ENCODE measurements at regions not wholly inside any gene's neighbourhood (a gene's known extent, or its start where the extent isn't known, plus 50 kb on each side); places are given as distances from the start of the nearest gene placed in this dataset.
"Not testable (repeated sequence)": the region's sequence is repeated elsewhere in the genome, so short reads cannot be mapped to it uniquely, and the experiment has no call there.

- DNase-seq (ENCODE audit: low spot score): no peak
Measured at GRCh38 chr12:131413471-131413870, 297.4 kb upstream of the SFSWAP start.

DNA sequence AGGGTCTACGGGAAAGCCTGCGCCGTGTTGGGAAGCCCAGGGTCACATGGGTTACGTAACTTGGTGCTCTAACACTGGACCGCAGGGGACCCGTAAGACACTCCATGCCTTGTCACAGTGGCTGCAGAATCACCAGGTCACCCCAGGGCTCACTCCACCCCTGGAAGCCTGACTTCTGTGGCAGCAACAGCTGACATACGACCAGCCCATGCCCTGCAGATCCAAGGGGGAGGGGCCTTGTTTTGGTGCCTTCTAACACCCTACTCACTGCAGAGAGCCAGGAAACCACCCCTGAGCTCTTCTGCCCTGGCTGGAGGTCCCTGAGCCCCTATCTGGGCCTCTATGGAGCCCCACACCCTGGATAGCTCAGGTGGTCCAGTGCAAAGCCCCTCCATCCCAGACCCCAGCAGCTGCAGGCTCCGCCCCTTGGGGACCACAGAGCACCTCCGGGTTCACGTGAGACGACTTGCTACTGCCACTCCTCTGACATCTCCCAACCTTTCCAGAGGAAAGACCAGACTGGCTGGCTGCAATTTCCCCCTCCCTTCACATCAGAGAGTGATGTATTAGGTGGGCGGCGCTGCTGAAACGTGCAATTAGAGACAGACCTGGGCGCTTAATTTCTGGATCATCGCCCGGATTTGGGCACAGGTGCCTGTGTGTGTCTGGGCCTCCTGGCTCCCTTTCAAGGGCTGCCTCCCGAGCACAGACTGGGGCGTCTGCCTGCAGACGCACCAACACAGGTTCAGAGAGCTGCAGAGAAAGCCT is 296.6 kb upstream of the SFSWAP start:
- DNase-seq (ENCODE audit: low spot score): not testable (repeated sequence)

DNA sequence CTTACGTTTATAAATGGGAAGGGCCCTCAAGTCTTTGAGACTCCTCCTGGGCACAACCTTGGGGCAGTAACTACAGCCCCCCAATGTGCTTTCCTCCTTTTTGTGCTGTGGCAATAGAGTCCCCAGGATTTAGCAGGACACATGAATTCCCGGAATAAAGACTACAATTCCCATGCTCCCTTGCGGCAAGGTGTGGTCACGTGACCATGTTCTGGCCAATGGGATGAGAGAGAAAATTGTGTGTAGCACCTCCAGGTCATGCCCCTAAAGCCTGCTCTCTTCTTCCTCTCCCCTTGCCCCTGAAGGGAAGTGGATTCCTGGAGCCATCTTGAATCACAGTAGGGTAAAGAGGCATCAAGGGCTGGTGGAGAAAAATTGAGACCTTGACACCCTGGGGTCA is 295.1 kb upstream of the SFSWAP start:
- no peak for DNase-seq (ENCODE audit: low spot score)

GRCh38 chr12:131418121-131418520 is 292.8 kb upstream of the SFSWAP start:
- DNase-seq (ENCODE audit: low spot score): no peak

GRCh38 chr12:131418884-131419283 is 292.0 kb upstream of the SFSWAP start:
- no peak for DNase-seq (ENCODE audit: low spot score)

DNA sequence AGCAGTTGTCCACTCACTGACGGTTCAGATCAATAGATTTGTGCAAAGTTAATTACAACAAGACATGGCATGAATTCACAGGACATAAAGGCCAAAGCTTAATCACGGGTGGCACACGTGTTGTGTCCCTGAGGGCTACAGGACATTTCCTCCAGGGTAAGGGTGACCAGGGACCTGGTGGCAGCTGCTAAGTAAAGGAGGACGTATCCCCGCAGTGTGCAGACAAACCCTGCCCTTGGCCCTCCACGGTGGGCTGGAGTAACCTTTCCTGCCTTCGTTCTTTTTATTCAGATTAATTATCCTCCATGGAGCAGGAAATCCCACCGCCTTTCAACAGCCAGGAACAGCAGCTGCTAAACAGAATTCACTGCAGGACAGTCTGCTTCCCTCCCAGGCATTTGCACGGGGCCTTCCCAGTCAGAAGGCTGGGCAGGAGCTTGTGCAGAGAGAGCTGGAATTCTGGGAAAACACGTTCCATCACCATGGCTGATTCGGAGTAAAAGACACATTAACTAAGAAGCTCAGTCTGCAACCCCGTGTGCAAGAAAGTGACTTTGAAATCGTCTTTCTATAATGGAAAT is 289.9 kb upstream of the SFSWAP start:
- no peak for DNase-seq (ENCODE audit: low spot score)

DNA sequence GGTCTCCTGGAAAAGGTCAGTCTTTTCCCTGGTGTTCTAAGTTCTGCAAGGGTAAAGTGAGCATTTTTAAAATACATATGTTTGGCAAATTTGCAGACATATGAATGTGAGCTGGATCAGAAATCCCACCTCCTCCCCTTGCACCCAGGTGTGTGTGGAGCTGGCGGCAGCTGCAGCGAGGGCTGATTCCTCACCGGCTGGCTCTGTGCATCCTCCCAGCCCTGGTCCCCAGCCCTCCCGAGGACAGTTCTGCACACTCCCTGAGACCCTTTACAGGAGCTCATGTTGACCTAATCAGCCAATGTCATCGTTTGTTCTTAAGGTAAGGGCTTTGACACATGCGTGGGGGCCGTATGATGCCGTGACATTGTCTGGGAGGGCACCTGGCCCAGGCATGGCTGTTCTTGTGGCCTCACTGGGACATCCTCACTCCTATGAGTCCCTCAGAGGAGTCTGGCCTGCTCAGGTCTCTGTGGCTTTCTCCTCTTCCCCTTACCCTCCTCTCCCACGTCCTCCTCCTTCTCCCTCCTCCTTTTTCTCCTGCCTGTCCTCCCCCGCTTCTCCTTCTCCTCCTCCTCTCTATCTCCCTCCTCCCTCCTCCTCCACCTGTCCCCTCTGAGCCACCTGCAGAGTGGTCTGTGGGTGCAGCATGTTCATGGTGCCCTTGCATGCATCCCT is 289.2 kb upstream of the SFSWAP start:
- DNase-seq (ENCODE audit: low spot score): no peak

- DNase-seq (ENCODE audit: low spot score): no peak
Measured at GRCh38 chr12:131422187-131422520, 288.7 kb upstream of the SFSWAP start.

DNA sequence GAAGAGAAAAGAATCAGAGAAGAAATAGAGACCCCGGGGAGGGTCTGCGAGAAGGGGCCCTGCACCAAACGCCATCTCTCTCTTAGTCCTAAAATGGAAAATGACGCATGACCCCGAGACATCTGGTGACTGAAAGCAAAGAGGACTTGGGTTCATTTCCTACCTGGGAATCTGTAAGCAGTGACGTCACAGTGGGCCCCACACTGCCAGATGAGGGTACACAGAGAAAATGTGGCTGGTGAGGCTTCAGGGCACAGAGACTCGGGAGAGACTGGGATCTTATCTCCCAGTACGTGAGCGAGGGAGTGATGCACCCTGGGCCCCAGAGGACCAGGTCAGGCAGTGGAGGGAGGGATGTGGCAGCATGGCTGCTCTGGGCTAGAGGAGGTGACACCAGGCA is 288.1 kb upstream of the SFSWAP start:
- no peak for DNase-seq (ENCODE audit: low spot score)

DNA sequence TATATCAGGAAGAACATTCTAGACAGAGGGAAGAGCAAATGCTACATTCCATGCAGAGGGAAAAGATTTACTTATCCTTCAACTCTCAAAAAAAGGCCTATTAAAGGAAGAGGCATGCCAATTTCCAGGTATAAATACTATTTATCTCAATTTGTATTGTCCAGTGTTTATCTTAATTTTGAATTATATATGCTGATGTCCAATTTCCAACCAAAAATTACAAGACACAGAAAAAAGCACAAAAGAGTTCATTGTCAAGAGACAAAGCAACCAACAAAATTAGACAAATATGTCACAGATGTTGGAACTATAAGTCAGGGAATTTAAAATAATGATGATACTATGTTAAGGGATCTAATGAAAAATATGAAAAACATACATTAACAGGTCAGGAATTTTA is 286.6 kb upstream of the SFSWAP start:
- DNase-seq (ENCODE audit: low spot score): no peak

GRCh38 chr12:131425112-131426075 is 285.5 kb upstream of the SFSWAP start:
- no peak for DNase-seq (ENCODE audit: low spot score)

GRCh38 chr12:131428091-131428685 is 282.7 kb upstream of the SFSWAP start:
- DNase-seq (ENCODE audit: low spot score): no peak

DNA sequence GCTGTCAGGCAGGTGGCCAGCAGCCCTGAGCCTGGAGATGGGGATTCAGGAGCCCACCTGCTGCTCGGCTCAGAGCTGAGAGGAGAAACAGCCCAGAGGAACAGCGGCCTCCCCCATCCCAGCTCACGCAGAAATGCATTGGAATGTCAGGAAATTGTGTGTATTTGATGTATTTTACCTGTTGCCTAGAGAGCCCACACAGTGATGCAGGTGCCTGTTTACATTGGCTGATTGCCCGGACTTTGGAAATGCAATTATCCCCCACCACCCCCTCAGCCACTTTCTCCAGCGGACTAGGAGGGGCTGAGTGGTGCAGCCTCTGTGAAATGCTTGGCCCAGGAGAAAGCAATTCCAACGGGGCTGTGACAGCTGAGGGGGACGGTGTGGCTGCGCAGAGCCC is 281.7 kb upstream of the SFSWAP start:
- DNase-seq (ENCODE audit: low spot score): not testable (repeated sequence)

GRCh38 chr12:131429697-131430096 is 281.2 kb upstream of the SFSWAP start:
- DNase-seq (ENCODE audit: low spot score): not testable (repeated sequence)

- no peak for DNase-seq (ENCODE audit: low spot score)
Measured at GRCh38 chr12:131430158-131430742, 280.6 kb upstream of the SFSWAP start.

DNA sequence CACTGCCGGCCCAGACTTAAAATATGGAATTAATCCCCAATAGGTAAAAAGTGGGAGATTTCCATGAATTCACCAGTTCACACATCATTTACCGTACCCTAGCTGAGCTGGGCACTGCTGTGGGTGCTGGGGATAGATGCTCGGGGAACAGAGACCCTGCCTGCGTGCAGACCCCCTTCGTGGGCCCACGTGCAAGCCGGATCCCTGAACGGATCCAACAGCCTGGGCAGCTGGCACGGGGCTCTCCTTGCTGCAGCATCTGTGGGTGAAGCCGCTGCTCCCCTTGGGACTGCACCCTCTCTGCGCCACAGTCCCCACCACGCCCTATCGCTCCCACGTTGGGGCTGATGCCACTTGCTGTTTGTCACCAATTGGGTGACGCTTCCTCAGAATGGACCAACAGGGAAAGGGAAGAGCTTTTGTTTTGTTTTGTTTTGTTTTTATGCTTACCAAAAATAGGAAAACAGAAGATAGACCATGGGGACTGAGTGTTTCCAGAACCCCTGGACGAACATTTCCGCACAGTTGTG is 279.7 kb upstream of the SFSWAP start:
- not testable (repeated sequence) for DNase-seq (ENCODE audit: low spot score)

GRCh38 chr12:131432532-131433260 is 278.2 kb upstream of the SFSWAP start:
- no peak for DNase-seq (ENCODE audit: low spot score)

- no peak for DNase-seq (ENCODE audit: low spot score)
Measured at GRCh38 chr12:131434208-131435125, 276.4 kb upstream of the SFSWAP start.

All from mucosa of gallbladder (tissue), 1 donor.